RWPE2 (cell line): ENCODE measurements at regions not wholly inside any gene's neighbourhood (a gene's known extent, or its start where the extent isn't known, plus 50 kb on each side); places are given as distances from the start of the nearest gene placed in this dataset.

ENCODE experiments used
- ATAC-seq: fragments of 200-7000 bp; cut with Tn5 transposase; 3 replicates; pipeline ENCODE4 v1.9.1; 2021; ENCODE audit warnings: low read depth
- DNase-seq: peaks from one replicate; pipeline ENCODE4 v3.0.0-alpha.2; 2020; ENCODE audit warnings: low spot score
- H3K27ac ChIP-seq: fragments of 450-650 bp; 2 replicates; pipeline ENCODE4 v1.5.1; 2017; ENCODE audit warnings: mild to moderate bottlenecking; ENCODE audit not compliant: poor library complexity, severe bottlenecking
- H3K27me3 ChIP-seq: fragments of 250-450 bp; sonication (Bioruptor Pico); 2 replicates; pipeline ENCODE4 v1.5.1; 2021; ENCODE audit warnings: mild to moderate bottlenecking, moderate library complexity; ENCODE audit not compliant: insufficient read depth, poor library complexity, severe bottlenecking
- H3K36me3 ChIP-seq: fragments of 250-450 bp; sonication (Bioruptor Pico); 2 replicates; pipeline ENCODE4 v1.5.1; 2020; ENCODE audit warnings: low read depth, mild to moderate bottlenecking, moderate library complexity
- H3K4me1 ChIP-seq: fragments of 250-450 bp; sonication (Bioruptor Pico); 2 replicates; pipeline ENCODE4 v1.5.1; 2021; ENCODE audit warnings: mild to moderate bottlenecking, moderate library complexity; ENCODE audit not compliant: insufficient read depth, poor library complexity, severe bottlenecking
- H3K4me3 ChIP-seq: fragments of 250-450 bp; sonication (Bioruptor Pico); 2 replicates; pipeline ENCODE4 v1.5.1; 2021; ENCODE audit warnings: mild to moderate bottlenecking, moderate library complexity; ENCODE audit not compliant: severe bottlenecking
- H3K9me3 ChIP-seq: fragments of 250-450 bp; sonication (Bioruptor Pico); 2 replicates; pipeline ENCODE4 v1.5.1; 2021; ENCODE audit warnings: mild to moderate bottlenecking, moderate library complexity; ENCODE audit not compliant: severe bottlenecking
- TF ChIP-seq, protein P1 (sequence below): fragments of 450-650 bp; IDR thresholded peaks from one replicate; pipeline ENCODE4 v1.5.1; 2017; ENCODE audit warnings: mild to moderate bottlenecking, moderate library complexity; ENCODE audit not compliant: poor library complexity, severe bottlenecking

DNA sequence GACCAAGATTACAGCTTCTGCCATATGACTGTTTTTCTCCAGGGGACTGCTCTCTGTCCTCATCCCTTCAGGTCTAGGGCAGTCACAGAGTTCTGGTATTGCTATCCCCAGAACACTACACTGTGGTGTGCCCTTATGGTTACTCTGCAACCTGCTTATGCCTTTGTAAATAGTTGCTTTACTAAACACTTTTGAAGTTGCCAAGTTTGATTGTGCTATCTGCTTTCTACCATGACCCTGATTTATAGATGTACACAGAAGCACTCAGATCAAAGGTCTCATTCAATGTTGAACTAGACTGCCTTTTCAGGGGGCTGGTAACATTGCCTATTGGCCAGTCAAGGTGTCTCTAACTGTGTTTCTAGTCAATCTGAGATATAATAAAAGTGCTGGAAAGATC, 794.7 kb downstream of the DHX35 start:
- H3K27me3 ChIP-seq: no peaks in the 10 kb centered on the region
- no peak for ATAC-seq
- H3K9me3 ChIP-seq: no peaks in the 10 kb centered on the region
- H3K36me3 ChIP-seq: no peaks in the 10 kb centered on the region
- H3K4me3 ChIP-seq: no peak overlapping the region
- no peak overlapping the region for H3K27ac ChIP-seq
- TF ChIP-seq, protein P1, sequence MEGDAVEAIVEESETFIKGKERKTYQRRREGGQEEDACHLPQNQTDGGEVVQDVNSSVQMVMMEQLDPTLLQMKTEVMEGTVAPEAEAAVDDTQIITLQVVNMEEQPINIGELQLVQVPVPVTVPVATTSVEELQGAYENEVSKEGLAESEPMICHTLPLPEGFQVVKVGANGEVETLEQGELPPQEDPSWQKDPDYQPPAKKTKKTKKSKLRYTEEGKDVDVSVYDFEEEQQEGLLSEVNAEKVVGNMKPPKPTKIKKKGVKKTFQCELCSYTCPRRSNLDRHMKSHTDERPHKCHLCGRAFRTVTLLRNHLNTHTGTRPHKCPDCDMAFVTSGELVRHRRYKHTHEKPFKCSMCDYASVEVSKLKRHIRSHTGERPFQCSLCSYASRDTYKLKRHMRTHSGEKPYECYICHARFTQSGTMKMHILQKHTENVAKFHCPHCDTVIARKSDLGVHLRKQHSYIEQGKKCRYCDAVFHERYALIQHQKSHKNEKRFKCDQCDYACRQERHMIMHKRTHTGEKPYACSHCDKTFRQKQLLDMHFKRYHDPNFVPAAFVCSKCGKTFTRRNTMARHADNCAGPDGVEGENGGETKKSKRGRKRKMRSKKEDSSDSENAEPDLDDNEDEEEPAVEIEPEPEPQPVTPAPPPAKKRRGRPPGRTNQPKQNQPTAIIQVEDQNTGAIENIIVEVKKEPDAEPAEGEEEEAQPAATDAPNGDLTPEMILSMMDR: no peak
- no peaks in the 10 kb centered on the region for H3K4me1 ChIP-seq
- no peak for DNase-seq

DNA sequence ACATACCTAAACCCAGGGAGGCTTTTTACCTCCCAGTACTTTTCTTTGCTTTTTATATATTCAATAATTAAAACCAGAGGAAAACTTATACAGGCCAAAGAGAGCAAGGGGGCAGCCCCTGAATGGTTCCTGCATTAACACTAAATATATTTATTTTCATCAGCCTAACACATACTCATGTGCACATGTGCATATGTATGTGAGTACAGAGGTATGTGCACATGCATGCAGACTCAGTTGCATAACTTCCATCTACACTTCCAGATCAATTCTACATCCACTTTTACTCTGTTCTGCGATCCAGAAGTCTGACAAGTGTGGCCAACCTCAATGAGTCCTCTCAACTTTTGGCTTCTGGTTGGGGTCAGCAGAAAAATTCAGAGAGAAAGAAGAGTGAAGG, 794.2 kb downstream of the DHX35 start:
- Histone ChIP-seq H3K27ac (no peak overlapping the region), H3K9me3 (no peaks in the 10 kb centered on the region), H3K36me3 (no peaks in the 10 kb centered on the region), H3K27me3 (no peaks in the 10 kb centered on the region), H3K4me3 (no peak overlapping the region), H3K4me1 (no peaks in the 10 kb centered on the region)
- ATAC-seq (no peak), DNase-seq (no peak)
- TF ChIP-seq, protein P1: no peak

DNA sequence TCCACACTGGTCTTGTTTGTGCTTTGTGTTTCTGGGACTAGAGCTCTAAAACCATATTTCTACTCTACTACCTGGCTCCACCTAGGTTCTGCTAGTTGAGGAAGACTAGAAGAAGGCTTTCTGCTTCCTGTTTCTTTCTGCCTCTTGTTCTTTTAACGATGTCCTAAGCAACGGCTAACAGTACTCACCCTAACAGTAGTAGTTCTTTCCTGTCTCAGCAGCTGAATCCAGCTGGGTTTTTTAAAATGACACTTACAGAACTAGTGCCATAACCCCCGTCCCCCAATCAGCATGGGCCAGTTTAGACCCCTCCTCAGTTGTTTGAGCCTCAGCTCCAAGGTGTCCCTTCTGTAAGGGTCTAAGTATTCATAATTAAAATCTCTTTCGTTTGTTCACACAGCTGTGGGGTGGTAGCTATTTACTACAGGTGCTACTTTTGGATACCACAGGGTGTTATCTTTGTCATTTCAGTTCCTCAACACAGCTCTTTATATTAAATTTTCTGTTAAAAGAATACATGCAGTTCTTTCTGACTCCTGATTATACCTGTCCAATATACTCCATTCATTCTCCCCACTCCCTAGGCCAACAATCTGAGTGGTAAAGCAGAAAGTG, 790.2 kb downstream of the DHX35 start:
- H3K27me3 ChIP-seq: no peaks in the 10 kb centered on the region
- H3K9me3 ChIP-seq: peaks cover 5% of the 10 kb centered on the region
- ATAC-seq: no peak
- no peak for DNase-seq
- TF ChIP-seq, protein P1: no peak
- no peaks in the 10 kb centered on the region for H3K36me3 ChIP-seq
- H3K4me3 ChIP-seq: no peak overlapping the region
- no peaks in the 10 kb centered on the region for H3K4me1 ChIP-seq
- H3K27ac ChIP-seq: no peak overlapping the region

DNA sequence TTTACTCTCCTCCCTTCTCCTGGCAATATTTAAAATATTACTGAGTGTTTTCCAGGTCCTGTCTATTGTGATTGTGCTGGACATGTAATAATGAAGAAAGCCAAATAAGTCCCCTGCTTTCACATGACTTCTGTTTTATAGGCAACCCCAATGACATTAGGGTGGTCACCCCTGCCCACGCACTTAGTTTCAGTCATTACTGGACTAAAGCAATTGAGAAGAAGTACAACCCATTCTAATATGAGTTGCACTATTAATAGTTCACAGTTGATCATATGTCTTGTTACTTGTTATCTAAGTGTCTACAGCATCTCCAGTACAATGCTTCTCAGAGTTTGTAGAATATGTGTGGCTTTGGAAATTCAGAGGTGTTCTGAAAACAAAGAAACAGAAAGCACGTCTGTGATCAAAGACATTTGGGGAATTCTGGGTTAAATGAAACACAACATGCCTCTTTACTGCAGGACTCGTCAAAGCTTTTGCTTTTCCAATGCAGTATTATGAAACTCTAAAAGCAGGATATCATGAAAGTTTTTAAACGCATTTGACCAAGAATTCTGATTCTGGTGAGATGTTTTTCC, 789.5 kb downstream of the DHX35 start:
- no peaks in the 10 kb centered on the region for H3K36me3 ChIP-seq
- H3K4me3 ChIP-seq: no peak overlapping the region
- DNase-seq (no peak), ATAC-seq (no peak)
- TF ChIP-seq, protein P1: no peak
- H3K4me1 ChIP-seq: no peaks in the 10 kb centered on the region
- H3K27me3 ChIP-seq: no peaks in the 10 kb centered on the region
- H3K27ac ChIP-seq: no peak overlapping the region
- peaks cover 5% of the 10 kb centered on the region for H3K9me3 ChIP-seq

DNA sequence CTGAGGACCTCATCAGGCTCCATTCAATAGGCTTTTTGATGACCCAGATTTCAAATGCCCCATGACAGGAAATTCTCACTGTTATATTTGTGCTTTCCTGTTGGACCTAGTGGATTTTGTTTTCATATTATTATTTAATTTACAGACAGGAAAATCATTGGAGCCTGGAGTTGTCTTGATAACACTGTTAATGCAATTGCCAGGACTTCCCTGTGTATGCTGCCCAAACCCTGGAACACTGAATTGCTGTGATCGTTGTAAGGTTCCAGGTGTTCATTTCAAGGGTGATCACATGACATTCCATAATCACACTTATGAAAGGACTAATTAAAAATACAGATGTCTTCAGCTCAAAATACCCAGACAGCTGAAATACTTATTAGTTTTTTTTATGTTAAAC, 783.2 kb downstream of the DHX35 start:
- no peak for ATAC-seq
- Histone ChIP-seq H3K4me1 (no peaks in the 10 kb centered on the region), H3K4me3 (no peak overlapping the region), H3K27me3 (no peaks in the 10 kb centered on the region), H3K27ac (no peak overlapping the region), H3K36me3 (no peaks in the 10 kb centered on the region), H3K9me3 (peaks cover 5% of the 10 kb centered on the region)
- DNase-seq: no peak
- TF ChIP-seq, protein P1: no peak
